Fibroblast of skin of left quadriceps (primary cell): ENCODE measurements at regions not wholly inside any gene's neighbourhood (a gene's known extent, or its start where the extent isn't known, plus 50 kb on each side); places are given as distances from the start of the nearest gene placed in this dataset.

Experiments used
- DNase-seq, 2 experiments: peaks; one replicate each; pipeline ENCODE4 v3.0.0-alpha.2; 2013; ENCODE audit warnings: low read depth in 2 of 2

- DNase-seq: no peak
Observed at GRCh38 chr3:135740211-135740610, 225.3 kb upstream of the PPP2R3A start.

- no peak for DNase-seq
Observed at GRCh38 chr3:135740751-135741150, 224.8 kb upstream of the PPP2R3A start.

GRCh38 chr3:135751991-135752390, 213.5 kb upstream of the PPP2R3A start:
- no peak for DNase-seq

- no peak for DNase-seq
Observed at GRCh38 chr3:135752851-135753250, 212.7 kb upstream of the PPP2R3A start.

DNA sequence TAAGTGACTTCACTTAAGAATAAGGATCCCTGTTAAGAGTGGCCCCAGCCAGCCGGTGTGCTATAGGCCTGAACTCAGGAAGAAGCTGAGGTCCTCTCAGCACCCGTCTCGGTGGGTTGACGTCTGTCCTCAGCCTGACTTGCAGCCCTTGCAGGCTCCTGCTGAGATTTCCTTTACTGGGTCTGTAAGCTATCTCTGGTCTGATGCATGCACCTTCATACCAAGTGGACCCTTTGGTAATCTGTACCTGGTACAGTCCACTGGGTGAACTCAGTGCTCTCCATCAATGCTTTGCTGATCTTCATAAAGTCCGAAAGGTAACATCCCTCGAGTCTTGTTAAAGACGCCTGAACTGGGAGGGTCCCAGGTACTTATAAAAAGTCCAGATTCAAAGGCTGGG, 212.0 kb upstream of the PPP2R3A start:
- no peak for DNase-seq

DNA sequence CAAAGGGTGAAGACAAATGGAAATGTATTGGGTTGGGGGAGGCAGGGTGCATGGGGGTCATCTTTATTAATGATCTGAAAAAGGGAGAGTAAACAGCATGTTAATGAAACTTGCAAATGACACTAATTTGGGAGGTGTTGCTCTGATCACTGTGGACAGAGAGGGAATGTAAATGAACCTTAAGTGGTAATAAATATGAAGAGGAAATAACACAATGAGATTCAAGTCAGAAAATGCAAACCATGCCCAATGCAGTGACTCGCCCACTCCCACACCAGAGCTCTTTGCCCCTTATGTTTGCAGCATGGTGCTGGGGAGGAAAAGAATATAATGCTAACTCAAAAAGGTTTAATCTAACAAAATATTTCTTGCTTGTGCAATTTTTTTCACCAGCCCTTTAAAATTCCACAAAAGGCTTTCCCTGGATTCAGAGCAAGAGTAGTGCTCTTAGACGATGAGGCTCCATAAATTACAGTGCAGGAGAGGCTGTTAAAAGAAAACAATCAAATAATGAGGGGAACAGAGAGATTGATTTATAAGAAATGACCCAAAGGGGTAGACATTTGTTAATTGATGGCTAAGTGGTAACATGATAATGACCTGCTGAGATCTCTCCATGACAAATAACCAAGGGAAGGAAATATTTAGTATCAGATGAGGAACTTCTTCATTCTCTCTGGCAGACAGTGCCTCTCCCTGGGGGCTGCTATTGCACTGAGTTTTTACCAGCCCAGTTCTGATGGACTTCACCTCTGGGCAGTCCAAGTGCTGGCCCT, 210.0 kb upstream of the PPP2R3A start:
- no peak for DNase-seq

DNA sequence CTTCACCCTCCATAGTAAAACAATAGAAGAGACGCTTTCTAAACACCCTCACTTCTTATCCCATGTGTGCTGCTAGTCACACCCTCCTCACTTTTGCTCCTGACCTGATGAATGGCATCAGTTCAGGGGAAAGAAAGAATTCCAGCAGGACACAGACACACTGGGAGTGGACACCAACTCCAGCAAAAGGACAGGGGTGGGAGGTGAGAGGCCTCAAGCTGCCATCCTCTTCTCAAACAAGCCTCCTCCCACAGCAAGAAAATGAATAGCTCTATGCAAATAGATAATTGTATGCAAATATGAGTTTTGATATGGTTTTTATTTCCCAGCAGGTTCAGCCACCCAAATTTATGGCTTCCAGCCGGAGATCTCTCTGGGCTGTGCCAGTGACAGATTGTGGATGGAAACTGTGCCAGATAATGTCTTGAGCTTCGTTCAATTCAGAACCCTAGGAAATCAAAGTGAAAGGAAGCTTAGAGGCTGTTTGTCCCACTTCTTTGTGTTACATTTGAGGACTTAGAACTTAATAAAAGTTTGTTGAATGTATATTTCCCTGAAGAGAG, 209.3 kb upstream of the PPP2R3A start:
- no peak for DNase-seq

DNA sequence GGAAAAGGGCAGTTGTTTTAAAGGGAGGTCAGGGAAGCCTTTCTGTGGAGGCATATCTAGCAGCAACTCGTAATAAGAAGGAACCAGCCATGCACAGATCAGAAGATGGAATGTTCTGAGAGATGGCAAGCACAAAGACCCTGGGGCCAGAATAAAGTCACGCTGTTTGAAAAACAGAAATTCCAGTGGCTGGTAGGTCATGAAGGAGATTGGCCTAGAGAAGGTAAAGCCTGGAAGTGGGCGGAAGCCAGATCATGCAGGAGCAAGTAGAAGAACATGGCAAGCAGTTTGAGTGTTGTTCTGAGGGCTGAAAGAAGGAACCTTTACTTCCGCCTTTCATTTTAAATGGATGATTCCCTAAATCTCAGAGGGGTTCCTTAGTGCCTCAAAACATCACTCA, 208.1 kb upstream of the PPP2R3A start:
- DNase-seq: no peak

- DNase-seq: no peak
Observed at GRCh38 chr3:135758961-135759360, 206.6 kb upstream of the PPP2R3A start.

- DNase-seq: no peak
Observed at GRCh38 chr3:135759651-135760050, 205.9 kb upstream of the PPP2R3A start.

DNA sequence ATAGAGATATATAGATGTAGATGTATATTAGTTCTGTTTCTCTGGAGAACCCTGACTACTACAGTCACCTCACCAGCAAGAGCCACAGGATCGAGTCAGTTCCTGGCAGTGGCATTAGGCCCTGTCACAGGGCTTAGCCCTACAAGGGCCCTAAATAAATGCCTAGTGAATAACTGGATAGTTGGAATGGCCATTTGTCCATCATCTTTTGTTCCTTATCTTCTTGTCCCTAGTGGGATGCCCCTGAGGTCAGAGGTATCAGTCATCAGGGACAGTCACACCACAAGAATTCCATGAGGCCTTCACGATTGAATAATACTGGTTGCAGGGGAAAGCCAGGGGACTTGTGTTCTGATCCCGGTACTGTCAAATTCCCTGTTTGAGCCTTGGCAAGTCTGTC, 204.9 kb upstream of the PPP2R3A start:
- DNase-seq: no peak

DNA sequence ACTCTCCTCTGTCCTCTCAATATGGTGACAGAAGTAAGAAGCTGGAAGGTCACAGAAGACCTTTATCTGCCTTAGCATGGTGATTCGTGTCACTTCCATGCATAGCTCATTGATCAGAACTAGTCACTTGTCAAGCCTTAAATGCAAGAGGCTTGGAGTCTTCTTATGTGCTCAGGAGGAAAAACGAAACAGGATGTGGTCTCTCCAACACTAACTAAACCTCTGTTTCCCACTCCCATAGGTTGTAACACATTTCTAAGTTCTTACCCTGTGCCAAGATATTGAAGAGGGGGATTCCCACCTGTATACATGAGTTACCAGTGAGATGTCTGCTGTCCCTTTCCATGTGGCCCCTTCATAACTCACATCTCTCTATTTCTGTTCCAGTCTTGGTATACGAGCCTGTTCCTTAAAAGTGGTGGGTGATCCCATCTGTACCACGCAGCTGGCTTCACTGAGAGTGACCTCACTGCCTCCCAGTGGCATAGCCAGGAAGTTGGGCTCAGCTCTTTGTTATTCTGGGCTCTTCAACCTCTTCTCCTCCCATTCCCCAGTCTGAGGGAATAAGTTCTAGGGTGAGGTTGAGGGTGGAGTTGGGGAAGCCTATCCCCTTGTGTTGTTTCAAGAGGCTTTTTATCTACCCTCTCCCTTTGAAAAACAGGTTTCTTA, 203.2 kb upstream of the PPP2R3A start:
- DNase-seq: no peak

GRCh38 chr3:135766115-135766514, 199.4 kb upstream of the PPP2R3A start:
- no peak for DNase-seq

DNA sequence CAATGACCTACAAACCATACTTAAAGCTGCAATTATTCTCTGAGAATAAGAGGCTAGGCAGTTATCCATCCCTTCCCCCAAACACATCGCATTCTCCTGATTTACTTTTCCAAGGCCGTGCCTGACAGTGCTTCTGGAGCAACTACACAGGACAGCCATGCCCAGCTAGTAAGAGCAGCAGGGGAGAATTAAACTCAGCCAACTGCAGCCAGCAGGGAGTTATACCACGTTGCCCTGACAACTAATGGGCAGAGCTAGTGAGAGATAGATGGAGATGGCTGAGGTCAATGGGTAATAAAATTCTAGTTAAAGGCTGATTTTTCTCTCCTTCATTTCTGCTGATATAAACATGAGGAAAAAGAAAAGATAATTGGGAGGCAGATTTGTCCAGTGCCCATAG, 193.8 kb upstream of the PPP2R3A start:
- DNase-seq: no peak

DNA sequence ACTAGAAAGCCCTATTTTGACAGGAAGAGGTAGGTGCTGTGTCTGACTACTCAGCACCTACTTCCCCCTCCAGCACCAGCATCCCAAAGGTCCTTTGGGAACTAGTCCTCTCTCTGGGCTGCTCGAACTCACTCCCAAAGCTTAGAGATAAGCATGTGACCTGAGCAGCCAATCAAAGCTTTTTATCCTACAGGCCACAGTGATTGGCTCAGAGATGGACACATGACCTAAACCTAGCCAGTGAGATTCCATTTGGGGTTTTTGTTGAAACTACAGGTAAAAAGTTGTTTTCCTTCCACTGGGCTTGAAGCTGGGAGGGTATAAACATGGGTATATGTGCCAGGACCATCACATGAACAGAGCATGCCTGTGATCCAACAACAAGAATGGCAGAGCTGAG, 186.5 kb upstream of the PPP2R3A start:
- no peak for DNase-seq

GRCh38 chr3:135779590-135780235, 185.8 kb upstream of the PPP2R3A start:
- DNase-seq: no peak

DNA sequence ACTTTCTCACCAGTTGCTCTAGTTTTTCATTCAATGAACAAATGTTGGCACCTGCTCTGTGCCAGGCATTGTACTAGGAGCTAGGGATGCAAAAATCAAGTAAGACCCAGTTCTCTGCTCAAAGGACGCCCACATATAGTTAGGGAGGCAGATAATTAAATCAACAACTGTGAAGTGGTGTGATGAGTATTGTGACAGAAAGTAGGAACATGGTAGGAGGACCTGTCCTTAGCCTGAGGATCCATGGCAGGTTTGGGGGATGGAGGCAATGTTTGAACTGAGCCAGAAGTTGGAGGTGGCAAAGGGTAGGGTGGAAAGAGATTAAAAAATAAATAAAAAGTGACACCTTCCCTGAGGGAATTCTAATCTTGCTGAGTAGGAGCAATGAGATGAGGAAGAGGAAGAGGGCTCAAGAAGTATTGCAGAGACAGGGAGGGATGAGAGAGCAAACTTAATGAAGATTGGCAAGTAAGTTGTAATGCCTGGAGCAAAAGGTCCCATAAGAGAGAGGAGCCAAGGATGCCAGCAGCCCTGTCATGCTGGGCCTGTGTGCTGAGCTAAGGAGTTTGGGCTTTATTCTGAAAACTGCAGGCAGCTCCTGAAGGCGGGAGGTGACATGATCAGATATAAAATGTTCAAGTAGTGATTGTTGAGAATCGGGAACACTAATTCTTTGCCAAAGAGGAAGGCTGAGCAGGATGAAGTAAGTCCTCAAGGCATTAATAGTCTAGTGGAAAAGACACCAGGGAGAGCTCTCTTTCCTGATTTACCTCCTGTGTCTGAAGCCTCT, 184.3 kb upstream of the PPP2R3A start:
- DNase-seq: no peak

DNA sequence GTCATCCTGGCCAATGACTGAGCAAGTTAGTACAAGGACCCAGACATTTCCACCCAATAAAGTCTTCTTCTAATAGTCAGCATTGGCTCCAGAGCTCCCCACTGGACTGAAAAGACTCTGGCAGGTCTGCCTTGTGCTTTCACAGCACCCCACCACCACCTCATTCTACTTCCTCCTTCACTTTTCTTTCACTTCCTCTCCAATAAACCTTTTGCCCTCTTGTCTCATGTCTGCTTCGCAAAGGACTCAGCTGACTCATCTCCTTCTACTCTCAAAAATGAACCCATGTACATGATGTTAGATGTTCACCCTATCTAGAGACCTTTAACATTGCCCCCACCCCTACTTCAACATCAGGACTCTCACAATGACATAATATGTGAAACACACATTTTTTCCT, 181.0 kb upstream of the PPP2R3A start:
- no peak for DNase-seq

DNA sequence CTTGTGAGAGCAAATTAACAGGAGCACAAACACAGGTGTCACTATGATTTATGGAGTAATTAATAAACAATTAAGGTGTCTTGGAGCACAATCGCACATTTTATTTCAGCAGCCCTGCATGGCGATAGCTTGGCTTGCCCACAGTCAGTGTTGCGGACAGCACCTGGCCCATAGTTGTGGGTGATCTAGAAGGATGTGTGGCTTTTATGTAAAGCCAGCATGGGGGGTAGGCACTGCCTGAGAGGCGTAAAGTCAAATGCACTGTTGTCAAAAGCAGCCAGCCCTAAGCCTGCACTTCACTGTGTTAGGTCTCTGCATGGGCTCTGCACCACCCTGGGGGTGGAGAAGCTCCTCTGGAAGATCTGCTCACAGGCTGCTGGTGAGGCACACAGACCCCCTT, 177.4 kb upstream of the PPP2R3A start:
- DNase-seq: no peak

GRCh38 chr3:135788978-135789377, 176.6 kb upstream of the PPP2R3A start:
- DNase-seq: no peak

DNA sequence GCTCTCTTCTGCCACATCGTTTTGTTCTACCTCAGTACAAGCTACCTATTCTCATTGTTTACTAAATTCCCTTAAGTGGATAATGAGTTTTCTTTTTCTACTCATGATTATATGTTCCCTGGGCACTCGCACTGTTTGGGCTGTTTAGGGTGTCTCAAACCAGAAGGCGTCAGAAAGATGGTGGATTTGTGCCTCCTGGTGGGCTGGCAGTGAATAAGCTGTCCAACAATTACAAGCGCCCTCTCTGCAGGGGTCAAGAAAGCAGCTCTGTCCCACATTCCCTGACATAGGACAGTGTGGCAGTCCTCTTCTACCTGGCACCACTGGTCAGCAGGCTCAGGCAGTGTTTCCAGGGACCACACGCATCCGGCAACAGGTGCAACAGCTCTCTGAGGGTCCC, 173.4 kb upstream of the PPP2R3A start:
- DNase-seq: no peak
